ENCODE measurements at regions not wholly inside any gene's neighbourhood (a gene's known extent, or its start where the extent isn't known, plus 50 kb on each side); places are given as distances from the start of the nearest gene placed in this dataset.

DNA sequence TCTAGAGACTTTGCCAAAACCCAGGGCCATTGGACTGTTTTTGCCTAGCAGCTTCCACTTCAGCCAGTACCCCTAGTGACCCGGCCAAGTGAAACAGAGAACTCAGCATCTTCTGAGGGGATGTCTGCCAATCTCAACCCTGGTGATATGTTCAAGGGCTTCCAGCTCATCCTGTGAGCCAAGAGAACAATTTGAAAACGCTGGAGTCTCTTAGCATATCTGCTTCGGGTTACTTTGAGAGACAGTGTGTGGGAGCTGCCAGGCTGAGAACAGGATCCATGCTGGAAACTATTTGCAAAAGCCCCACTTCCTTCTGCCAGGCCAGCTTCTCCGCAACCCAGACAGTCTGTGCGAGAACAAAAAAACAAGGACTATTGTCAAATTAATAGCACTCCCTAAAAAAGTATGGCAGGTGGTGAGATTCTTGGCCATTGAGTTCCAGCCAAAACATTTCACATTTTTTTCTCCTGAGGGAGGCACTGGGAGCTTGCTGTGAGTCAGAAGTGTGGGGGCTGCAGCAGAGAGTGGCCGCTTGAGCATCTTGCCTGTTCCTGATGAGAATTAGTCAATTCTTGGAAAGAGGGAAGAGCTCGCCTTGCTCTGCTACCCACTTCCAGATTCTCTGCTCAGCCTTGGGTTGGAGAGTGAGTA is 395.6 kb upstream of the TRIB2 start:
- DNase-seq (ENCODE audit: low read depth), result peak; percentile 97
- H3K4me3 ChIP-seq (ENCODE audit: low read depth, low read length), result no peak overlapping the region
- TF ChIP-seq, protein P1, sequence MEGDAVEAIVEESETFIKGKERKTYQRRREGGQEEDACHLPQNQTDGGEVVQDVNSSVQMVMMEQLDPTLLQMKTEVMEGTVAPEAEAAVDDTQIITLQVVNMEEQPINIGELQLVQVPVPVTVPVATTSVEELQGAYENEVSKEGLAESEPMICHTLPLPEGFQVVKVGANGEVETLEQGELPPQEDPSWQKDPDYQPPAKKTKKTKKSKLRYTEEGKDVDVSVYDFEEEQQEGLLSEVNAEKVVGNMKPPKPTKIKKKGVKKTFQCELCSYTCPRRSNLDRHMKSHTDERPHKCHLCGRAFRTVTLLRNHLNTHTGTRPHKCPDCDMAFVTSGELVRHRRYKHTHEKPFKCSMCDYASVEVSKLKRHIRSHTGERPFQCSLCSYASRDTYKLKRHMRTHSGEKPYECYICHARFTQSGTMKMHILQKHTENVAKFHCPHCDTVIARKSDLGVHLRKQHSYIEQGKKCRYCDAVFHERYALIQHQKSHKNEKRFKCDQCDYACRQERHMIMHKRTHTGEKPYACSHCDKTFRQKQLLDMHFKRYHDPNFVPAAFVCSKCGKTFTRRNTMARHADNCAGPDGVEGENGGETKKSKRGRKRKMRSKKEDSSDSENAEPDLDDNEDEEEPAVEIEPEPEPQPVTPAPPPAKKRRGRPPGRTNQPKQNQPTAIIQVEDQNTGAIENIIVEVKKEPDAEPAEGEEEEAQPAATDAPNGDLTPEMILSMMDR (IDR thresholded peaks at IDR 0.05; ENCODE audit: insufficient read depth, low read length), result no peak

DNA sequence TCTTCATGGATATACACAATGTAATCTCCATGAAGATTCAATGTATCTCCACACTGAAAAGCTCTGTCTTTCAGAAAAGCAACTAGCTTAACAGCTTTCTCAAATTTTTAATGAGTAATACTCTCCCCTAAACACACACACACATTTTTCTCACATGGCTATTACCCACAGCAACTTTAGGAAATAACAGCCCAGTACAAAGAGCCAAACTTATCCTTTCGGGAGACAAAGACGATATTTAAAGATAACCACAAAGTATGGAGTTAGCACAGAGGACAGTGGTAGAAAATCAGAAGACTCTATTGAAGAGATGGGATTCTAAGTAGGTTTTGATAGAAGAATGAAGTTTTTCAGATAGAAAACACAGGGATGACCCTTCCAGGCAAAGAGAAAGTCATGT is 394.9 kb upstream of the TRIB2 start:
- TF ChIP-seq, protein P1 (IDR thresholded peaks at IDR 0.05; ENCODE audit: insufficient read depth, low read length), result no peak
- peak; percentile 39 for DNase-seq (ENCODE audit: low read depth)
- no peak overlapping the region for H3K4me3 ChIP-seq (ENCODE audit: low read depth, low read length)

DNA sequence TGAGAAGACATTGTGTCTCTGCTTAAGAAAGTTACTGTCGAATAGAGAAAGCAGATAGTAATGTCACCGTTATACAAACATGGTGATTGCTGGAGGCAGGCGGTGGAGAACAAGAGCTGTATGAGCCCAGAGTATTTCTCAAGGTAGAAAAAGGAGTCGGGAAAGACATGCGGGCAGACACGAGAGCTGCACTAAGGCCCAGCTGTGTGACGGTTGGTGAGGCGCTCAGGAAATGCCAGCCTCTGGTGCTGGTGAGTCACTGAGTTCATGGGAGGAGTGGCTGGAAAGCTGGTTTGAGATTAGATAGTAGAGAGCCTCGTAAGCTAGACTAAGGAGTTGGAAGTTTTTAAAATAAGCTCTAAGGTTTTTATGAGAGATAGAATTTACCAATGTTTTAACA is 390.9 kb upstream of the TRIB2 start:
- TF ChIP-seq, protein P1 (IDR thresholded peaks at IDR 0.05; ENCODE audit: insufficient read depth, low read length), result no peak
- DNase-seq (ENCODE audit: low read depth), result peak; percentile 41
- H3K4me3 ChIP-seq (ENCODE audit: low read depth, low read length), result no peak overlapping the region

DNA sequence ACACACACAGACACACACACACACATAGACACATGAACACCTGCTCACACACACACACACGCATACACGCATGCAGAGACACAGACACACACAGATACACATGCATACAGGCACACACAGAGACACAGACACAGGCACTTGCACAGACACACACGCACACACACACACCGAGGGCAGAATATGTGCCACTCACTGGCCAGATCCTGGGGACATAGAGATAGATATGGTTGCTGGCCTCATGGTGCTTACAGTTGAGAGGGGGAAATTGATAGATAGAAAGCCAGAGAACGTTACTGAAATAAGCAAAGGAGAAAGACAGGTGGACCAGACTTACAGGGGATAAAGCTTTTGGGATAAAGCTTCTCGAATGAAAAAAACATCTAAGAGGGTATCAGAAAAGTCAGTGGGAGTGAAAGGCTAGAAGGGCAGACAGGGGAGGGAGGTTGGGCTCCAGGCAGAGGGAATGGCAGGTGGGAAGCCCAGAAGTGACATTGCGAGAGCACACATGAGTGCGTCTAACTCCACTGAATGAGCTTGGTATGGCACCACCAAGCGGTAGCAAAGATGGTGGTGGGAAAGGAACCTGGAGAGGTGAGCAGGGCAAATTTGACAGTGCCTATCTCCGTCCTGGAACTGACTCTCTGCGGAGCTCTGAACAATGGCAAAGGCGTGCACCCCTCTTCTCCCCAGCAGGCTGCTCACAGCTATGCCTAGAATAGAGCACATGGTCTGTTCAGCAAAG is 390.1 kb upstream of the TRIB2 start:
- no peak overlapping the region for H3K4me3 ChIP-seq (ENCODE audit: low read depth, low read length)
- DNase-seq (ENCODE audit: low read depth), result no peak
- TF ChIP-seq, protein P1 (IDR thresholded peaks at IDR 0.05; ENCODE audit: insufficient read depth, low read length), result no peak

DNA sequence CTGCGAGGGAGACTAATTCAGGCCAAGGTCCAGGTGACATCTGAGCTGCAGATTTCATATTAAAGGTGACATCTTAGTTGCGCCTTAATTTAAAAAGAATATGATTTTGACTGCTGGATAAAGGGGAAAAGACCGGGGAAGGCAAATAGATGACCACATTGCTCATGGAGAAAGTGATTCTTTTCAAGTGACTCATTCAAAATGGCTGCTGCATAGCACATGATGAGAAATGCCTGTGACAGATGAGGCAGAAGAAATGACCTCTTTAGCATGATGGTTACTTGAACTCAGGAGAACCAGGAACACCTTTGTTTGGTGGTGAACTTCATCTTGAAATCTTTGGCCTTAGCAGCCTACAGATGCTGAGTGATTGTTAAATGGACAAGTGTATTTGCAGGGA is 385.8 kb upstream of the TRIB2 start:
- H3K4me3 ChIP-seq (ENCODE audit: low read depth, low read length), result no peak overlapping the region
- TF ChIP-seq, protein P1 (IDR thresholded peaks at IDR 0.05; ENCODE audit: insufficient read depth, low read length), result no peak
- peak; percentile 38 for DNase-seq (ENCODE audit: low read depth)

DNA sequence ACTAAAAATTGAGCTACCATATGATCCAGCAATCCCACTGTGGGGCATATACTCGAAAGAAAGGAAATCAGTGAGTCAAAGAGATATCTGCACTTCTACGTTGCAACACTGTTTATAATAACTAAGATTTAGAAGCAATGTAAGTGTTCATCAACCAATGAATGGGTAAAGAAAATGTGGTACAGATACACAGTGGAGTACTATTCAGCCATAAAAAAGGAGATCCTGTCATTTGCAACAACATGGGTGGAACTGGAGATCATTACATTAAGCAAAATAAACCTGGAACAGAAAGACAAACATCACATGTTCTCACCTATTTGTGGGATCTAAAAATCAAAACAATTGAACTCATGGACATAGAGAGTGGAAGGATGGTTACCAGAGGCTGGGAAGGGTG is 385.0 kb upstream of the TRIB2 start:
- DNase-seq (ENCODE audit: low read depth), result no peak
- TF ChIP-seq, protein P1 (IDR thresholded peaks at IDR 0.05; ENCODE audit: insufficient read depth, low read length), result no peak
- H3K4me3 ChIP-seq (ENCODE audit: low read depth, low read length), result no peak overlapping the region
